ENCODE measurements at regions not wholly inside any gene's neighbourhood (a gene's known extent, or its start where the extent isn't known, plus 50 kb on each side); places are given as distances from the start of the nearest gene placed in this dataset.

DNA sequence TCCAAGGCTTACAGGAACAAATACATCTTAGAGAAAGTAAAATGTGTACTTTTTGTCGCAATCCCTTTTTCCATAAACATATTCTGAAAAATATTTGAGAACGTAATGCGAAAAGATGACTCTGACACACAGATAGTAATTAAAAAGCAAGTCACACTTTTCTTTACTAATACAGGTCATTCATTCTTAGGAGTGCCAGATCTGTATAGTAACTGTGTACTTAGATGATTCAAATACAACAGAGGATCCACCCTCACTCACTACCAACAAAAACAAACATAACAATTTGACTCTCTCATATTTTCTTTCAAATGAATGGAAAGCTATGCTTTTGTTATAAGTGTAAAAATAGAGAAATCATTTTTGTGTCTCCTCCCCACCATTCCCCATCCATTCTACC lies 795.4 kb downstream of the SLC6A15 start:
- no peak overlapping the region for H2BK12ac ChIP-seq (ENCODE audit: low read depth, low read length)
- no peaks in the 10 kb centered on the region for H3K4me1 ChIP-seq (replicated peaks in 1 of 4; ENCODE audit: control insufficient read depth in 3 of 4, insufficient read depth in 4 of 4, low read length in 3 of 4)
- no peak overlapping the region for H2BK20ac ChIP-seq (ENCODE audit: low read length)
- H3K9me3 ChIP-seq (ENCODE audit: insufficient read depth in 2 of 2, low read depth in 1 of 2, low read length in 1 of 2) = no peaks in the 10 kb centered on the region
- H3K18ac ChIP-seq (ENCODE audit: extremely low read depth, low read length) = no peak overlapping the region
- ChIA-PET CTCF (ENCODE audit: partially characterized antibody) (no interaction called here), POLR2A (ENCODE audit: partially characterized antibody) (no interaction called here)
- H2AK5ac ChIP-seq (ENCODE audit: low read depth, low read length) = no peak overlapping the region
- no peaks in the 10 kb centered on the region for H3K27me3 ChIP-seq (replicated peaks in 1 of 4; ENCODE audit: control insufficient read depth in 3 of 4, extremely low read depth in 1 of 4, insufficient read depth in 3 of 4, low read length in 3 of 4)
- H3K14ac ChIP-seq (ENCODE audit: insufficient read length) = no peak overlapping the region
- H3K23me2 ChIP-seq (ENCODE audit: low read depth, low read length) = no peaks in the 10 kb centered on the region
- FAIRE-seq (no peak), DNase-seq (ENCODE audit: low read depth in 1 of 2, low spot score in 2 of 2) (no peak)
- H3K56ac ChIP-seq (replicated peaks; ENCODE audit: insufficient read length, low read depth, low read length) = no peak overlapping the region
- no peak overlapping the region for H3K23ac ChIP-seq (ENCODE audit: insufficient read length)
- H3K79me2 ChIP-seq (ENCODE audit: control insufficient read depth in 1 of 2, insufficient read depth in 2 of 2, low read length in 2 of 2) = no peaks in the 10 kb centered on the region
- no peak overlapping the region for H3K4me3 ChIP-seq (ENCODE audit: extremely low read depth in 1 of 4, insufficient read depth in 2 of 4, low read depth in 3 of 4, low read length in 4 of 4)
- H4K91ac ChIP-seq (replicated peaks; ENCODE audit: insufficient read length, low read length) = no peak overlapping the region
- H2BK120ac ChIP-seq (replicated peaks; ENCODE audit: low read depth, low read length) = no peak overlapping the region
- no peak overlapping the region for H3K9ac ChIP-seq (replicated peaks in 1 of 4; ENCODE audit: extremely low read depth in 1 of 4, low read depth in 3 of 4, low read length in 3 of 4)
- 89% methylated on average over 3 of the region's 3 CpGs; no CpG with 5 or more reads in 1 of the 2 experiments for WGBS, 2 experiments (ENCODE audit: extremely low coverage in 1 of 2, insufficient coverage in 1 of 2, insufficient read length in 1 of 2, insufficient replicate concordance in 2 of 2, low coverage in 1 of 2, low lambda C conversion rate in 2 of 2, missing lambda C conversion rate in 1 of 2)
- no peak overlapping the region for H2AFZ ChIP-seq (ENCODE audit: low read length)
- no peak overlapping the region for H3K4me2 ChIP-seq (ENCODE audit: insufficient read depth in 1 of 2, low read depth in 2 of 2, low read length in 2 of 2)
- no peak overlapping the region for H3K27ac ChIP-seq (ENCODE audit: low read depth, low read length)
- H4K20me1 ChIP-seq (replicated peaks in 1 of 2; ENCODE audit: control insufficient read depth in 1 of 2, insufficient read depth in 2 of 2, low read length in 2 of 2) = no peaks in the 10 kb centered on the region
- no peak overlapping the region for H3K4ac ChIP-seq (replicated peaks; ENCODE audit: insufficient read length, low read depth, low read length)
- no peaks in the 10 kb centered on the region for H3K36me3 ChIP-seq (ENCODE audit: control insufficient read depth in 2 of 4, insufficient read depth in 4 of 4, low read length in 3 of 4)
- TF ChIP-seq TAF1 (IDR thresholded peaks at IDR 0.05; ENCODE audit: low read depth, low read length) = no peak
- TF ChIP-seq ATF2 (IDR thresholded peaks at IDR 0.05; ENCODE audit: low read length) = no peak
- no peak for TF ChIP-seq SUZ12 (IDR thresholded peaks at IDR 0.05; ENCODE audit: low read length)
- TF ChIP-seq EGR1 (IDR thresholded peaks at IDR 0.05; ENCODE audit: borderline replicate concordance, low read depth, low read length) = no peak
- no peak for TF ChIP-seq RNF2 (IDR thresholded peaks at IDR 0.05; ENCODE audit: borderline replicate concordance, low read depth, low read length, missing control alignments, poor library complexity, severe bottlenecking)
- no peak for TF ChIP-seq SIRT6 (IDR thresholded peaks at IDR 0.05; ENCODE audit: low read length)
- no peak for TF ChIP-seq NRF1 (IDR thresholded peaks at IDR 0.05; ENCODE audit: low read depth, low read length)
- no peak for TF ChIP-seq BCL11A (IDR thresholded peaks at IDR 0.05; ENCODE audit: low read depth in 2 of 2, low read length in 2 of 2)
- no peak for TF ChIP-seq KDM4A (IDR thresholded peaks at IDR 0.05; ENCODE audit: low read depth, low read length, severe bottlenecking)
- H2BK15ac ChIP-seq (ENCODE audit: low read length) = no peak overlapping the region
- H3K79me1 ChIP-seq (ENCODE audit: low read depth, low read length) = no peaks in the 10 kb centered on the region
- no peak overlapping the region for H4K5ac ChIP-seq (ENCODE audit: insufficient read length, low read depth, low read length)
- H2BK5ac ChIP-seq (ENCODE audit: low read depth, low read length) = no peak overlapping the region
- no peak overlapping the region for H4K8ac ChIP-seq (ENCODE audit: extremely low read depth, insufficient read depth, low read length)

Data from H1 (cell line).